Breast epithelium (tissue), 4 donors: ENCODE measurements at regions not wholly inside any gene's neighbourhood (a gene's known extent, or its start where the extent isn't known, plus 50 kb on each side); places are given as distances from the start of the nearest gene placed in this dataset.
A peak's percentile ranks its signal among the peaks of the same experiment; 100 is the strongest.

Experiments used
- DNase-seq, 2 donors: peaks; one replicate each; pipeline ENCODE4 v3.0.0-alpha.2; 2019; ENCODE audit warnings: low spot score in 2 of 2
- H3K27ac ChIP-seq, 2 donors: fragments of 200-600 bp; sonication (generic) in 1 of 2; one replicate each; pipeline ENCODE4 v1.5.1; 2016 to 2019; ENCODE audit warnings: mild to moderate bottlenecking in 1 of 2
- H3K27me3 ChIP-seq, 2 donors: fragments of 200-600 bp; sonication (generic) in 1 of 2; one replicate each; pipeline versions ENCODE4 v1.5.1 to v1.6.0; 2017 to 2019; ENCODE audit warnings: control low read depth in 1 of 2, mild to moderate bottlenecking in 1 of 2
- H3K36me3 ChIP-seq: fragments of 200-600 bp; one replicate; pipeline ENCODE4 v1.5.1; 2019
- H3K4me1 ChIP-seq, 2 donors: fragments of 200-600 bp; sonication (generic); one replicate each; pipeline ENCODE4 v1.5.1; 2016 to 2019; ENCODE audit warnings: control low read depth in 1 of 2
- H3K4me3 ChIP-seq, 3 donors: fragments of 200-600 bp; sonication (generic); 1 replicate in 2 of 3; 2 replicates in 1 of 3; pipeline ENCODE4 v1.5.1; 2016 to 2019; ENCODE audit warnings: mild to moderate bottlenecking in 3 of 3, moderate library complexity in 2 of 3
- H3K9me3 ChIP-seq, 2 donors: fragments of 200-600 bp; sonication (generic) in 1 of 2; one replicate each; pipeline ENCODE4 v1.5.1; 2016 to 2019; ENCODE audit warnings: control low read depth in 1 of 2
- CTCF ChIP-seq, 3 donors: fragments of 450-650 bp; IDR thresholded peaks; one replicate each; pipeline ENCODE4 v1.5.1; 2016 to 2017; ENCODE audit warnings: antibody characterized with exemption in 3 of 3, mild to moderate bottlenecking in 3 of 3, moderate library complexity in 3 of 3
- POLR2A ChIP-seq: fragments of 450-650 bp; IDR thresholded peaks from one replicate; pipeline ENCODE4 v1.6.1; 2016; ENCODE audit warnings: antibody characterized with exemption, mild to moderate bottlenecking, moderate library complexity
- POLR2AphosphoS5 ChIP-seq, 3 donors: sonication (generic); formaldehyde crosslinking; IDR thresholded peaks; one replicate each; pipeline ENCODE4 v1.6.1; 2017; ENCODE audit warnings: antibody characterized with exemption in 3 of 3
- intact Hi-C: fragments of 100-400 bp; cut with DNase I; formaldehyde crosslinking; loops from one replicate; pipeline ENCODE4 v1.15.1; 2023; ENCODE audit warnings: low total_unique reads

GRCh38 chr6:144443157-144443556 lies 158.0 kb downstream of the UTRN start:
- H3K4me3 ChIP-seq: no peak overlapping the region
- peaks cover 0 to 5% of the 10 kb centered on the region in 2 donors for H3K9me3 ChIP-seq
- no peak overlapping the region for H3K27ac ChIP-seq
- intact Hi-C loops: no loop called here
- no peaks in the 10 kb centered on the region for H3K4me1 ChIP-seq
- H3K36me3 ChIP-seq: peaks cover 16% of the 10 kb centered on the region
- no peaks in the 10 kb centered on the region for H3K27me3 ChIP-seq
- DNase-seq: no peak
- no peak for TF ChIP-seq POLR2AphosphoS5 (IDR thresholded peaks at IDR 0.05)
- no peak for TF ChIP-seq POLR2A
- no peak for TF ChIP-seq CTCF (IDR thresholded peaks at IDR 0.05)

GRCh38 chr6:144447472-144447871 lies 162.3 kb downstream of the UTRN start:
- H3K9me3 ChIP-seq: no peaks in the 10 kb centered on the region
- no peaks in the 10 kb centered on the region for H3K4me1 ChIP-seq
- H3K4me3 ChIP-seq: no peak overlapping the region
- H3K36me3 ChIP-seq: peaks cover 10% of the 10 kb centered on the region
- no peak for DNase-seq
- H3K27me3 ChIP-seq: no peaks in the 10 kb centered on the region
- intact Hi-C loops: no loop called here
- TF ChIP-seq CTCF (IDR thresholded peaks at IDR 0.05) (no peak), POLR2AphosphoS5 (IDR thresholded peaks at IDR 0.05) (no peak), POLR2A (no peak)
- H3K27ac ChIP-seq: no peak overlapping the region

- Histone ChIP-seq H3K27ac (no peak overlapping the region), H3K36me3 (peaks cover 10% of the 10 kb centered on the region), H3K4me1 (no peaks in the 10 kb centered on the region), H3K4me3 (no peak overlapping the region), H3K9me3 (no peaks in the 10 kb centered on the region), H3K27me3 (no peaks in the 10 kb centered on the region)
- DNase-seq: no peak
- intact Hi-C loops: no loop called here
- TF ChIP-seq CTCF (IDR thresholded peaks at IDR 0.05): no peak
- no peak for TF ChIP-seq POLR2AphosphoS5 (IDR thresholded peaks at IDR 0.05)
- no peak for TF ChIP-seq POLR2A
Measured at GRCh38 chr6:144449218-144449617, 164.1 kb downstream of the UTRN start.

- Histone ChIP-seq H3K9me3 (no peaks in the 10 kb centered on the region), H3K27me3 (no peaks in the 10 kb centered on the region), H3K27ac (no peak overlapping the region), H3K4me1 (no peaks in the 10 kb centered on the region), H3K4me3 (no peak overlapping the region), H3K36me3 (peaks cover 10% of the 10 kb centered on the region)
- intact Hi-C loops: no loop called here
- no peak for DNase-seq
- TF ChIP-seq POLR2AphosphoS5 (IDR thresholded peaks at IDR 0.05): no peak
- TF ChIP-seq POLR2A: no peak
- no peak for TF ChIP-seq CTCF (IDR thresholded peaks at IDR 0.05)
Measured at GRCh38 chr6:144449911-144450597, 164.9 kb downstream of the UTRN start.

GRCh38 chr6:144460327-144461095 lies 175.4 kb downstream of the UTRN start:
- intact Hi-C loops: no loop called here

More at GRCh38 chr6:144460327-144461095, 175.4 kb downstream of the UTRN start:
- TF ChIP-seq POLR2A (no peak), POLR2AphosphoS5 (IDR thresholded peaks at IDR 0.05) (no peak), CTCF (IDR thresholded peaks at IDR 0.05) (no peak)
- no peak for DNase-seq
- H3K4me3 ChIP-seq: no peak overlapping the region
- no peaks in the 10 kb centered on the region for H3K36me3 ChIP-seq
- H3K9me3 ChIP-seq: no peaks in the 10 kb centered on the region
- H3K27me3 ChIP-seq: no peaks in the 10 kb centered on the region
- no peaks in the 10 kb centered on the region for H3K4me1 ChIP-seq
- peak overlapping the region; percentile 55 to 57 for H3K27ac ChIP-seq
